ENCODE measurements at regions not wholly inside any gene's neighbourhood (a gene's known extent, or its start where the extent isn't known, plus 50 kb on each side); places are given as distances from the start of the nearest gene placed in this dataset.

GRCh38 chr6:91483415-91484105 lies 896.7 kb upstream of the MAP3K7 start:
- DNase-seq (ENCODE audit: low spot score), result no peak

GRCh38 chr6:91482498-91482897 lies 895.6 kb upstream of the MAP3K7 start:
- DNase-seq (ENCODE audit: low spot score), result no peak

GRCh38 chr6:91480402-91480801 lies 893.5 kb upstream of the MAP3K7 start:
- peak; percentile 39 for DNase-seq (ENCODE audit: low spot score)

- DNase-seq (ENCODE audit: low spot score), result no peak
Observed at GRCh38 chr6:91477688-91478087, 890.8 kb upstream of the MAP3K7 start.

- peak; percentile 64 for DNase-seq (ENCODE audit: low spot score)
Observed at GRCh38 chr6:91476000-91476399, 889.1 kb upstream of the MAP3K7 start.

- no peak for DNase-seq (ENCODE audit: low spot score)
Observed at GRCh38 chr6:91465393-91465792, 878.5 kb upstream of the MAP3K7 start.

GRCh38 chr6:91464718-91465117 lies 877.8 kb upstream of the MAP3K7 start:
- DNase-seq (ENCODE audit: low spot score), result no peak

- no peak for DNase-seq (ENCODE audit: low spot score)
Observed at GRCh38 chr6:91464201-91464600, 877.3 kb upstream of the MAP3K7 start.

- DNase-seq (ENCODE audit: low spot score), result no peak
Observed at GRCh38 chr6:91462241-91462640, 875.4 kb upstream of the MAP3K7 start.

- peak; percentile 3 for DNase-seq (ENCODE audit: low spot score)
Observed at GRCh38 chr6:91453224-91453878, 866.5 kb upstream of the MAP3K7 start.

- no peak for DNase-seq (ENCODE audit: low spot score)
Observed at GRCh38 chr6:91449539-91449938, 862.7 kb upstream of the MAP3K7 start.

- DNase-seq (ENCODE audit: low spot score), result no peak
Observed at GRCh38 chr6:91447530-91448254, 860.8 kb upstream of the MAP3K7 start.

GRCh38 chr6:91447081-91447480 lies 860.2 kb upstream of the MAP3K7 start:
- no peak for DNase-seq (ENCODE audit: low spot score)

- DNase-seq (ENCODE audit: low spot score), result no peak
Observed at GRCh38 chr6:91443405-91443804, 856.5 kb upstream of the MAP3K7 start.

- no peak for DNase-seq (ENCODE audit: low spot score)
Observed at GRCh38 chr6:91442342-91442741, 855.5 kb upstream of the MAP3K7 start.

GRCh38 chr6:91438570-91438969 lies 851.7 kb upstream of the MAP3K7 start:
- no peak for DNase-seq (ENCODE audit: low spot score)

- no peak for DNase-seq (ENCODE audit: low spot score)
Observed at GRCh38 chr6:91437315-91437729, 850.5 kb upstream of the MAP3K7 start.

GRCh38 chr6:91436448-91436847 lies 849.6 kb upstream of the MAP3K7 start:
- DNase-seq (ENCODE audit: low spot score), result no peak

GRCh38 chr6:91435630-91436029 lies 848.8 kb upstream of the MAP3K7 start:
- no peak for DNase-seq (ENCODE audit: low spot score)

- DNase-seq (ENCODE audit: low spot score), result no peak
Observed at GRCh38 chr6:91434576-91434975, 847.7 kb upstream of the MAP3K7 start.

GRCh38 chr6:91433660-91434534 lies 847.0 kb upstream of the MAP3K7 start:
- DNase-seq (ENCODE audit: low spot score), result no peak

Measured in HT-29 (cell line).